Lung (tissue), 11 donors: ENCODE measurements at regions not wholly inside any gene's neighbourhood (a gene's known extent, or its start where the extent isn't known, plus 50 kb on each side); places are given as distances from the start of the nearest gene placed in this dataset.

ENCODE experiments used
- ATAC-seq: fragments of 200-7000 bp; cut with Tn5 transposase; one replicate; pipeline ENCODE4 v1.9.1; 2020; ENCODE audit warnings: moderate number of reproducible peaks; ENCODE audit not compliant: insufficient read depth, low FRiP score
- DNase-seq, 3 donors: peaks; one replicate each; pipeline ENCODE4 v3.0.0-alpha.2; 2013 to 2017
- H3K27ac ChIP-seq, 2 donors: one replicate each; pipeline ENCODE4 v1.5.1; 2013; ENCODE audit warnings: mild to moderate bottlenecking in 2 of 2, moderate library complexity in 2 of 2, control low read depth in 1 of 2, inconsistent platforms in 1 of 2, low read depth in 1 of 2, low read length in 1 of 2
- H3K27me3 ChIP-seq, 3 donors: one replicate each; pipeline ENCODE4 v1.5.1; 2013; ENCODE audit warnings: low read length in 2 of 3; ENCODE audit not compliant: control insufficient read depth in 3 of 3, insufficient read depth in 3 of 3
- H3K36me3 ChIP-seq, 4 donors: one replicate each; pipeline ENCODE4 v1.5.1; 2013; ENCODE audit warnings: low read length in 4 of 4, mild to moderate bottlenecking in 1 of 4, moderate library complexity in 1 of 4; ENCODE audit not compliant: control insufficient read depth in 4 of 4, insufficient read depth in 4 of 4
- H3K4me1 ChIP-seq, 5 donors: one replicate each; pipeline ENCODE4 v1.5.1; 2013; ENCODE audit warnings: low read length in 5 of 5, mild to moderate bottlenecking in 2 of 5, moderate library complexity in 1 of 5; ENCODE audit not compliant: control insufficient read depth in 5 of 5, insufficient read depth in 5 of 5
- H3K4me3 ChIP-seq: one replicate; pipeline ENCODE4 v1.5.1; 2013; ENCODE audit warnings: mild to moderate bottlenecking, control low read depth, moderate library complexity
- H3K9ac ChIP-seq, 2 donors: one replicate each; pipeline ENCODE4 v1.5.1; 2013; ENCODE audit warnings: low read length in 2 of 2, control low read depth in 1 of 2; ENCODE audit not compliant: insufficient read depth in 1 of 2
- H3K9me3 ChIP-seq, 4 donors: one replicate each; pipeline ENCODE4 v1.5.1; 2013; ENCODE audit warnings: low read length in 3 of 4, mild to moderate bottlenecking in 1 of 4, moderate library complexity in 1 of 4; ENCODE audit not compliant: control insufficient read depth in 4 of 4, insufficient read depth in 3 of 4
- CTCF ChIP-seq: IDR thresholded peaks from 2 replicates; pipeline ENCODE4 v1.5.1; 2012; ENCODE audit warnings: mild to moderate bottlenecking; ENCODE audit errors: control extremely low read depth, extremely low read depth
- WGBS, 2 donors: extraction: QIAGEN DNeasy Blood & Tissue Kit; methylation state at CpG; one replicate each; pipeline ENCODE4 v1.1.7; 2013; 5-methylcytosine and 5-hydroxymethylcytosine counted together
- donor health status: control.
- donor health status: control.
- donor health status: Bipolar disorder and iron deficiency.
- donor health status: healthy.
- donor health status: DM: yes; HTN: yes; CAD: no.

DNA sequence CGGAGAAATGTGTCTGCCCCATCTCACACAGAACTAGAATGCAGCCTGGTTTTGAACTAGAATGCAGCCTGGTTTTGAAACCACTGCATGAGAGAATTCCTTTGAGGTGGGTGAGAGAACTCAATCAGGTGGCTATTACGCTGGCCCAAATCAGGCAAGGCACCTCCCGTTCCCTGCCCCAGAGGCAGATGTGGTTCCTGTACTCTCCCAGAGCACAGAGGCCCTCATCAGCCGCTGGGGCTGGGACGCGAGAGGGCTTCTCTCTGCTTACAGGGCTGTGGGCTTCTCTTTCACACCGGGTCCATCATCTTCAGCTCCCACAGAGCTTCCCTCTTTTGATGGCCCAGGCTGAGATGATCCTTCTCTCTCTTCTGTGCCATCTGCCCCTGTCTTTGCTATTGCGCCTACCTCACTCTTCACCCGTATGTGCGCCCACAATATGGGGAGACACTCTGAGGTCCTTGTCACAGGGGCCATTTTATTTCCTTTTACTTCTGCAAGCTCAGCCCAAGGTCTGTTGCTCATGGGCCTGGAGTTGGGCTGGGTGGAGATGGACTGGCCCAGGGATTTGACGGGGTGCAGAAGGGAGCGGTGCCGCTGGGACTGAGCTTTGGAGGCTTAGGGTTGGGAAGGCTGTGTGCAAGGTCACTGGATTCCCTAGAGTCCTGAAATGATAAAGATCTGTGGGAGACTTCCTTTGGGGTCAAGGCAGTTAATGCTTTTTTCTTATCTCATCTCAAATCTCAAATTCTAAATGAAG lies 84.4 kb upstream of the HS6ST1 start:
- no peak for DNase-seq
- no peaks in the 10 kb centered on the region for H3K36me3 ChIP-seq
- H3K4me3 ChIP-seq, result no peak overlapping the region
- no peak overlapping the region for H3K9ac ChIP-seq
- no peak overlapping the region for H3K27ac ChIP-seq
- TF ChIP-seq CTCF, result no peak
- H3K9me3 ChIP-seq, result no peaks in the 10 kb centered on the region
- WGBS, 2 donors, result 64 to 85% methylated on average over 13 of the region's 13 CpGs
- H3K4me1 ChIP-seq, result peaks cover 0 to 2% (median 0%) of the 10 kb centered on the region in 5 donors
- H3K27me3 ChIP-seq, result no peaks in the 10 kb centered on the region
- no peak for ATAC-seq

- Histone ChIP-seq H3K36me3 (no peaks in the 10 kb centered on the region), H3K4me1 (peaks cover 0 to 11% (median 0%) of the 10 kb centered on the region in 5 donors), H3K9me3 (no peaks in the 10 kb centered on the region), H3K27ac (no peak overlapping the region), H3K4me3 (no peak overlapping the region), H3K9ac (no peak overlapping the region), H3K27me3 (no peaks in the 10 kb centered on the region)
- 91 to 96% methylated on average over 5 of the region's 5 CpGs for WGBS, 2 donors
- DNase-seq (no peak), ATAC-seq (no peak)
- TF ChIP-seq CTCF, result no peak
These were observed 85.4 kb upstream of the HS6ST1 start for GRCh38 chr2:128403814-128404708.

DNA sequence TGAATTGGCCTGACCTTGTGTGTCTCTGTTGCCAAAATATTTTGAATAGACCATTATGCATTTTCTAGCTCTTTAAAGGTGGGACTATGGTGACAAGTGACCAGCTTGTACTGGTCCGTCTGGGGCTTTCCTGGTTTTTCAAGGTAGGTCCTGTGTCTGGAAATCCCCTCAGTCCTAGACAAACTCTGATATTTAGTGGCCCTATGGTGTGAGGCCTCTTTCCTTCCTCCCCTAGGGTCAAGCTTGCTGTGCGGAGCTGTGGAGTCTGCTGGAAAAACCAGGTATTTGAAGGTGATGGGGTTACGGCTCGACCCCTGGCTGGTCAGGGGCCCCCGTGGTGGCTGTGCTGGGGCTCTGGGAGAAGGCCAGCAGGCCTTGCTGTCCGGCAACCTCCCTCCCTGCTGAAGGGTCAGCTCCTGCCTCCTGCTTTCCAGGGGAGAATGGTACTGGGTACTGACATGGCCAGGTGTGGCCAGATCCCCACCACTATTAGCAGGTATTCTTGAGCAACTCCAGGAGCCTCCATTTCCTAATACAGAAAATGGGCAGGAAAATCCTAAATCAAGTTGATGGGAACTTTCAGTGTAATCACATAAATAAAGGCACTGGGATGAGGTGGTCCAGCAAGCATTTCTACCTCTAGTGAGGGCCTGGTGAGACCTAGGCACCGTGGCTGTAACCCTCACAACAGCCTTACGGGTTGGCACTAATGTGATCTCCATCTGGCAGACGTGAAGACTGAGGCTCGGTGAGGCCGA lies 86.2 kb upstream of the HS6ST1 start:
- no peak overlapping the region for H3K27ac ChIP-seq
- no peaks in the 10 kb centered on the region for H3K36me3 ChIP-seq
- peaks cover 0 to 11% (median 0%) of the 10 kb centered on the region in 5 donors for H3K4me1 ChIP-seq
- no peak overlapping the region for H3K9ac ChIP-seq
- TF ChIP-seq CTCF, result no peak
- H3K4me3 ChIP-seq, result no peak overlapping the region
- DNase-seq (no peak), ATAC-seq (no peak)
- no peaks in the 10 kb centered on the region for H3K27me3 ChIP-seq
- 87 to 88% methylated on average over 11 of the region's 11 CpGs for WGBS, 2 donors
- H3K9me3 ChIP-seq, result no peaks in the 10 kb centered on the region
